Thoracic aorta (tissue), 2 donors: ENCODE measurements at regions not wholly inside any gene's neighbourhood (a gene's known extent, or its start where the extent isn't known, plus 50 kb on each side); places are given as distances from the start of the nearest gene placed in this dataset.

Experiments used
- ATAC-seq: fragments of 150-250 bp; one replicate; pipeline ENCODE4 v1.8.0; 2017; ENCODE audit warnings: low read depth; ENCODE audit not compliant: insufficient number of reproducible peaks, low FRiP score
- DNase-seq: peaks from one replicate; pipeline ENCODE4 v3.0.0-alpha.2; 2020; ENCODE audit warnings: low spot score
- H3K27ac ChIP-seq, 2 donors: fragments of 200-600 bp; sonication (generic); 1 replicate in 1 of 2; 2 replicates in 1 of 2; pipeline ENCODE4 v1.5.1; 2016; ENCODE audit warnings: mild to moderate bottlenecking in 2 of 2, moderate library complexity in 2 of 2
- H3K27me3 ChIP-seq: fragments of 200-600 bp; sonication (generic); replicated peaks from 2 replicates; pipeline ENCODE4 v1.6.0; 2016; ENCODE audit warnings: mild to moderate bottlenecking; ENCODE audit not compliant: insufficient read depth
- H3K36me3 ChIP-seq: fragments of 200-600 bp; sonication (generic); one replicate; pipeline ENCODE4 v1.5.1; 2016
- H3K4me1 ChIP-seq, 2 donors: fragments of 200-600 bp; sonication (generic); 1 replicate in 1 of 2; 2 replicates in 1 of 2; pipeline versions ENCODE4 v1.5.1 to v1.6.0; 2016; ENCODE audit warnings: low read depth in 2 of 2, mild to moderate bottlenecking in 1 of 2; ENCODE audit not compliant: control insufficient read depth in 1 of 2
- H3K4me3 ChIP-seq: fragments of 200-600 bp; sonication (generic); 2 replicates; pipeline ENCODE4 v1.5.1; 2016; ENCODE audit warnings: mild to moderate bottlenecking
- H3K9me3 ChIP-seq: fragments of 200-600 bp; sonication (generic); 2 replicates; pipeline ENCODE4 v1.5.1; 2016
- TF ChIP-seq, protein P1 (sequence below): fragments of 200-600 bp; sonication (generic); IDR thresholded peaks from one replicate; pipeline ENCODE4 v1.5.1; 2019; ENCODE audit warnings: antibody characterized with exemption

- Histone ChIP-seq H3K27ac (no peak overlapping the region), H3K4me1 (no peaks in the 10 kb centered on the region), H3K27me3 (no peaks in the 10 kb centered on the region), H3K4me3 (no peak overlapping the region), H3K36me3 (no peaks in the 10 kb centered on the region), H3K9me3 (no peaks in the 10 kb centered on the region)
- TF ChIP-seq, protein P1, sequence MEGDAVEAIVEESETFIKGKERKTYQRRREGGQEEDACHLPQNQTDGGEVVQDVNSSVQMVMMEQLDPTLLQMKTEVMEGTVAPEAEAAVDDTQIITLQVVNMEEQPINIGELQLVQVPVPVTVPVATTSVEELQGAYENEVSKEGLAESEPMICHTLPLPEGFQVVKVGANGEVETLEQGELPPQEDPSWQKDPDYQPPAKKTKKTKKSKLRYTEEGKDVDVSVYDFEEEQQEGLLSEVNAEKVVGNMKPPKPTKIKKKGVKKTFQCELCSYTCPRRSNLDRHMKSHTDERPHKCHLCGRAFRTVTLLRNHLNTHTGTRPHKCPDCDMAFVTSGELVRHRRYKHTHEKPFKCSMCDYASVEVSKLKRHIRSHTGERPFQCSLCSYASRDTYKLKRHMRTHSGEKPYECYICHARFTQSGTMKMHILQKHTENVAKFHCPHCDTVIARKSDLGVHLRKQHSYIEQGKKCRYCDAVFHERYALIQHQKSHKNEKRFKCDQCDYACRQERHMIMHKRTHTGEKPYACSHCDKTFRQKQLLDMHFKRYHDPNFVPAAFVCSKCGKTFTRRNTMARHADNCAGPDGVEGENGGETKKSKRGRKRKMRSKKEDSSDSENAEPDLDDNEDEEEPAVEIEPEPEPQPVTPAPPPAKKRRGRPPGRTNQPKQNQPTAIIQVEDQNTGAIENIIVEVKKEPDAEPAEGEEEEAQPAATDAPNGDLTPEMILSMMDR: no peak
- DNase-seq: no peak
- ATAC-seq: no peak
Measured at GRCh38 chr14:104375551-104376201, 203.9 kb upstream of the C14orf180 start.

GRCh38 chr14:104376202-104377140, 203.1 kb upstream of the C14orf180 start:
- Histone ChIP-seq H3K4me1 (no peaks in the 10 kb centered on the region), H3K4me3 (no peak overlapping the region), H3K27me3 (no peaks in the 10 kb centered on the region), H3K9me3 (no peaks in the 10 kb centered on the region), H3K27ac (no peak overlapping the region), H3K36me3 (no peaks in the 10 kb centered on the region)
- ATAC-seq (no peak), DNase-seq (no peak)
- TF ChIP-seq, protein P1: no peak

DNA sequence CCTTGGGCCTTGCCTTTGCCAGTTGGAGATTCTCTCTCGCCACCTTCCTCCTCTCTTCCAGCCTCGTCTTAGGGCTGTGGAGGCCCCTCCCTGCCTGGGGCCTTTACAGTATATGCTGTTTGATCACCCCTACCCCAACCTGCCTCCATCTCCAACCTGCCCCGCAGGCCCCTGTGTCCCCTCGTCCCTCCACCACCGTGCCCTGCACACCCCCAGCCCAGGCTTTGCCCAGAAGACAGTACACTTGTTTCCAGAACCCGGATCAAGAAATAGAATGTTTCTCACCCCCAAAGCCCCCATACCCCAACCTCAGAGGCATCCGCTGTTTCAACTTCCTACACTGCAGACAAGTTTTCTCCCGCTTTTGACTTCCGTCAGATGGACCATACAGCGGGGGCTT, 202.3 kb upstream of the C14orf180 start:
- Histone ChIP-seq H3K9me3 (no peaks in the 10 kb centered on the region), H3K4me1 (no peaks in the 10 kb centered on the region), H3K27ac (no peak overlapping the region), H3K36me3 (no peaks in the 10 kb centered on the region), H3K27me3 (no peaks in the 10 kb centered on the region), H3K4me3 (no peak overlapping the region)
- no peak for ATAC-seq
- no peak for DNase-seq
- TF ChIP-seq, protein P1: no peak

- H3K9me3 ChIP-seq: no peaks in the 10 kb centered on the region
- no peak overlapping the region for H3K27ac ChIP-seq
- no peaks in the 10 kb centered on the region for H3K36me3 ChIP-seq
- H3K4me1 ChIP-seq: no peaks in the 10 kb centered on the region
- H3K4me3 ChIP-seq: no peak overlapping the region
- DNase-seq: no peak
- TF ChIP-seq, protein P1: no peak
- H3K27me3 ChIP-seq: no peaks in the 10 kb centered on the region
- no peak for ATAC-seq
Measured at GRCh38 chr14:104378698-104379113, 200.9 kb upstream of the C14orf180 start.

DNA sequence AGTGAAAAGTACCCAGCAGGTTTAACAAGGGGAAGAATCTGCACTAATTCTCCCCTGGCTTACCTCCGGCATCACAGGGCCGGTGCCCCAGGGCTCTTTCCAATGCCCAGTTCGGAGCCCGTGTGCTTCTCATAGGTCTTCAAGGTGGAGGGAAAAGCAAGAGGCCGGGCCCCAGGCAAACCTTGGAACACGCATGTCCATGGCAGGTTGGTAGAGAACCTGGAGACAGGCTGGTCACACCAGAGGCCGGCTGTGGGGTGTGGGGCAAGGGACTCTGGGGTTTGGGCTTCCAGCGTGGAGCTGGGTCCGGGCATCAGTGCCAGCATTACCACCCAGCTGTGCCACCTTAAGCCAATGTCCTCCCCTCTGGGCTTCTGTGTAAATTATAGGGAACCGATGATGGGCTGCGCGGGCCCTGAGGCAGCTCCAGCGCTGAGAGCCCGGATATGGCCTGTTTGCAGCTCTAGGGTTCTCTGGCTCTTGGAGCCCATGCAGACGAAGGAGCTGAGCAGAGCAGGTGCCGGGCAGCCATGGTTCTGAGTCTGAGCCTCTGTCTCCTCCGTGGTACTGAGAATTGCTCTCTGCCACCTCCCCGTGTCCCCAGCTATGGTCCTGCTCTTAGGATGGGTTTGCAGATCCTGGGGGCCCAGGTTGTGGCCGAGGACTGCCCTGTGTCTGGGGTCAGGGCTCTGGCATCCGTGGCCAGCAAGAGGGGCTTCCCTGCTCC, 197.0 kb upstream of the C14orf180 start:
- no peaks in the 10 kb centered on the region for H3K36me3 ChIP-seq
- no peak for ATAC-seq
- H3K4me3 ChIP-seq: no peak overlapping the region
- H3K4me1 ChIP-seq: no peaks in the 10 kb centered on the region
- H3K27ac ChIP-seq: no peak overlapping the region
- no peaks in the 10 kb centered on the region for H3K27me3 ChIP-seq
- TF ChIP-seq, protein P1: no peak
- H3K9me3 ChIP-seq: no peaks in the 10 kb centered on the region
- DNase-seq: no peak
